ENCODE measurements at regions not wholly inside any gene's neighbourhood (a gene's known extent, or its start where the extent isn't known, plus 50 kb on each side); places are given as distances from the start of the nearest gene placed in this dataset.
"Not testable (repeated sequence)": the region's sequence is repeated elsewhere in the genome, so short reads cannot be mapped to it uniquely, and the experiment has no call there.

GRCh38 chrY:19590235-19590634 is 154.3 kb downstream of the KDM5D start:
- intact Hi-C loops (cut with micrococcal nuclease), result loop anchor here (10.0 kb wide), 1 partner anchor 65 kb away; no protein-coding TSS in a partner anchor
- Histone ChIP-seq H3K4me3 (ENCODE audit: low read length) (no peak overlapping the region), H3K9me3 (ENCODE audit: control insufficient read depth, insufficient read depth, low read length) (no peaks in the 10 kb centered on the region), H3K27me3 (ENCODE audit: control insufficient read depth, insufficient read depth, low read length) (no peaks in the 10 kb centered on the region), H3K27ac (ENCODE audit: low read length) (no peak overlapping the region), H3K4me1 (ENCODE audit: control insufficient read depth, insufficient read depth, low read length) (no peaks in the 10 kb centered on the region), H3K36me3 (ENCODE audit: control insufficient read depth, insufficient read depth, low read length) (peaks cover 16% of the 10 kb centered on the region)
- Mint-ChIP-seq H3K9me3 (no peaks in the 10 kb centered on the region), H3K27me3 (ENCODE audit: low read depth in 2 of 2) (no peaks in the 10 kb centered on the region), H3K36me3 (no peaks in the 10 kb centered on the region), H3K4me3 (no peak overlapping the region), H3K4me1 (peaks cover 0 to under 1% of the 10 kb centered on the region in 2 donors), H3K27ac (no peak overlapping the region)
- DNase-seq (no peak), ATAC-seq (no peak)
- TF ChIP-seq CTCF (IDR thresholded peaks at IDR 0.05), result no peak

GRCh38 chrY:19589664-19590063 is 154.9 kb downstream of the KDM5D start:
- Histone ChIP-seq H3K9me3 (ENCODE audit: control insufficient read depth, insufficient read depth, low read length) (no peaks in the 10 kb centered on the region), H3K4me1 (ENCODE audit: control insufficient read depth, insufficient read depth, low read length) (no peaks in the 10 kb centered on the region), H3K4me3 (ENCODE audit: low read length) (no peak overlapping the region), H3K27me3 (ENCODE audit: control insufficient read depth, insufficient read depth, low read length) (no peaks in the 10 kb centered on the region), H3K36me3 (ENCODE audit: control insufficient read depth, insufficient read depth, low read length) (peaks cover 16% of the 10 kb centered on the region), H3K27ac (ENCODE audit: low read length) (no peak overlapping the region)
- ATAC-seq (no peak), DNase-seq (no peak)
- no peak overlapping the region for H3K27ac Mint-ChIP-seq
- H3K9me3 Mint-ChIP-seq, result no peaks in the 10 kb centered on the region
- intact Hi-C loops (cut with micrococcal nuclease), result loop anchor here (10.0 kb wide), 1 partner anchor 65 kb away; no protein-coding TSS in a partner anchor
- H3K4me3 Mint-ChIP-seq, result no peak overlapping the region
- H3K27me3 Mint-ChIP-seq (ENCODE audit: low read depth in 2 of 2), result no peaks in the 10 kb centered on the region
- peaks cover 0 to 6% of the 10 kb centered on the region in 2 donors for H3K4me1 Mint-ChIP-seq
- WGBS (ENCODE audit: insufficient coverage), result no CpG with 5 or more reads among the region's 1 CpG
- no peaks in the 10 kb centered on the region for H3K36me3 Mint-ChIP-seq
- no peak for TF ChIP-seq CTCF (IDR thresholded peaks at IDR 0.05)

- no peak overlapping the region for H3K27ac Mint-ChIP-seq
Measured at GRCh38 chrY:19587311-19587710, 157.2 kb downstream of the KDM5D start.

GRCh38 chrY:19580990-19581389 is 163.5 kb downstream of the KDM5D start:
- WGBS (ENCODE audit: insufficient coverage), result no CpG with 5 or more reads among the region's 3 CpGs
- H3K4me3 ChIP-seq (ENCODE audit: low read length); H3K9me3 ChIP-seq (ENCODE audit: control insufficient read depth, insufficient read depth, low read length); H3K27me3 ChIP-seq (ENCODE audit: control insufficient read depth, insufficient read depth, low read length); H3K36me3 Mint-ChIP-seq; H3K27me3 Mint-ChIP-seq (ENCODE audit: low read depth in 2 of 2); H3K9me3 Mint-ChIP-seq; H3K4me1 ChIP-seq (ENCODE audit: control insufficient read depth, insufficient read depth, low read length); ATAC-seq; intact Hi-C loops (cut with micrococcal nuclease); H3K36me3 ChIP-seq (ENCODE audit: control insufficient read depth, insufficient read depth, low read length); H3K4me3 Mint-ChIP-seq; H3K27ac ChIP-seq (ENCODE audit: low read length): not testable (repeated sequence)
- peak in 1 of 2 donors; percentile 22 for DNase-seq
- Mint-ChIP-seq H3K27ac (peak overlapping the region in 1 of 2 donors; percentile 31), H3K4me1 (peaks cover 0 to 39% of the 10 kb centered on the region in 2 donors)

More at GRCh38 chrY:19587311-19587710, 157.2 kb downstream of the KDM5D start:
- Mint-ChIP-seq H3K27me3 (ENCODE audit: low read depth in 2 of 2) (no peaks in the 10 kb centered on the region), H3K9me3 (no peaks in the 10 kb centered on the region), H3K4me1 (peaks cover 0 to 17% of the 10 kb centered on the region in 2 donors), H3K4me3 (no peak overlapping the region), H3K36me3 (no peaks in the 10 kb centered on the region)
- H3K4me1 ChIP-seq (ENCODE audit: control insufficient read depth, insufficient read depth, low read length), result no peaks in the 10 kb centered on the region
- intact Hi-C loops (cut with micrococcal nuclease), result no loop called here
- TF ChIP-seq CTCF (IDR thresholded peaks at IDR 0.05), result no peak
- no peak for DNase-seq
- H3K36me3 ChIP-seq (ENCODE audit: control insufficient read depth, insufficient read depth, low read length), result peaks cover 16% of the 10 kb centered on the region
- H3K4me3 ChIP-seq (ENCODE audit: low read length), result no peak overlapping the region
- no peaks in the 10 kb centered on the region for H3K27me3 ChIP-seq (ENCODE audit: control insufficient read depth, insufficient read depth, low read length)
- no peak for ATAC-seq
- no peak overlapping the region for H3K27ac ChIP-seq (ENCODE audit: low read length)
- WGBS (ENCODE audit: insufficient coverage), result 91% methylated on average over 2 of the region's 3 CpGs
- no peaks in the 10 kb centered on the region for H3K9me3 ChIP-seq (ENCODE audit: control insufficient read depth, insufficient read depth, low read length)
